ENCODE measurements at regions not wholly inside any gene's neighbourhood (a gene's known extent, or its start where the extent isn't known, plus 50 kb on each side); places are given as distances from the start of the nearest gene placed in this dataset.
A peak's percentile ranks its signal among the peaks of the same experiment; 100 is the strongest.

DNA sequence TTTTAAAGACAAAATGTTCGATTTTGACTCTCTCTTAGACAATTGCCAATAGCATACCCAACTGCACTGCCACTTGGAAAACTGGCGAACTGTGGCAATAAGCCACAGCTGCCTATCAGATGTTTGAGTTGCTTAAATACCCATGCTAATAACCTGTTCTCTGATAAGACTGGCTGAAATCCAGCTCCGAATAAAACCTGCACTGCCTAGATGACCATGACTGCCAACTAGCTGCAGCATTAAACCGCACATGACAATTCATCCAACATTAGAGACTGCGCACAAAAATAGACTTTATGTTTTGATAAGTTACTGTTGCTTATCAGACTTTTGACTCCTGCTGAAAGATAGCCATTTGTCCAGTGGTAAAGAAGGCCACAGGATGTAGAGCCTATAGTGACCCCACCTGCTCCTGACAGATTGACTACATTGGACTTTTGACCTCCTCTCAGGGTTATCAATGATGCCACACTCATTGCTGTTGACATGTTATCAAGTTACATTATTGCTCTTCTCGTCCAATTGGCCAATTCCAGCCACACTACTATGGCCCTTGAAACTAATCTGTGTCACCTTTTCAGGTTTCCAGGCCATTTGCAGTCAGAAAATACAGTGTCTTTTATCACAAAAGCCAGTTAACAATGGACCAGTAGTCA is 299.0 kb downstream of the HGF start:
- no peaks in the 10 kb centered on the region for H3K36me3 Mint-ChIP-seq (ENCODE audit: low read depth)
- H3K27me3 Mint-ChIP-seq, result no peaks in the 10 kb centered on the region
- TF ChIP-seq, protein P1, sequence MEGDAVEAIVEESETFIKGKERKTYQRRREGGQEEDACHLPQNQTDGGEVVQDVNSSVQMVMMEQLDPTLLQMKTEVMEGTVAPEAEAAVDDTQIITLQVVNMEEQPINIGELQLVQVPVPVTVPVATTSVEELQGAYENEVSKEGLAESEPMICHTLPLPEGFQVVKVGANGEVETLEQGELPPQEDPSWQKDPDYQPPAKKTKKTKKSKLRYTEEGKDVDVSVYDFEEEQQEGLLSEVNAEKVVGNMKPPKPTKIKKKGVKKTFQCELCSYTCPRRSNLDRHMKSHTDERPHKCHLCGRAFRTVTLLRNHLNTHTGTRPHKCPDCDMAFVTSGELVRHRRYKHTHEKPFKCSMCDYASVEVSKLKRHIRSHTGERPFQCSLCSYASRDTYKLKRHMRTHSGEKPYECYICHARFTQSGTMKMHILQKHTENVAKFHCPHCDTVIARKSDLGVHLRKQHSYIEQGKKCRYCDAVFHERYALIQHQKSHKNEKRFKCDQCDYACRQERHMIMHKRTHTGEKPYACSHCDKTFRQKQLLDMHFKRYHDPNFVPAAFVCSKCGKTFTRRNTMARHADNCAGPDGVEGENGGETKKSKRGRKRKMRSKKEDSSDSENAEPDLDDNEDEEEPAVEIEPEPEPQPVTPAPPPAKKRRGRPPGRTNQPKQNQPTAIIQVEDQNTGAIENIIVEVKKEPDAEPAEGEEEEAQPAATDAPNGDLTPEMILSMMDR (IDR thresholded peaks at IDR 0.05), result no peak
- H3K9me3 ChIP-seq (ENCODE audit: control insufficient read depth in 1 of 2, insufficient read depth in 1 of 2, low read length in 2 of 2), result no peaks in the 10 kb centered on the region
- no peak overlapping the region for H3K27ac Mint-ChIP-seq
- no peaks in the 10 kb centered on the region for H3K4me1 Mint-ChIP-seq (ENCODE audit: low read depth)
- ChIA-PET CTCF (no interaction called here), POLR2A (no interaction called here)
- no peak overlapping the region for H3K4me3 ChIP-seq (ENCODE audit: low read length)
- H3K4me1 ChIP-seq (ENCODE audit: insufficient read depth, low read length), result no peaks in the 10 kb centered on the region
- no peak overlapping the region for H3K4me3 Mint-ChIP-seq
- no peak for ATAC-seq (ENCODE audit: poor library complexity)
- no peak for DNase-seq
- no peaks in the 10 kb centered on the region for H3K27me3 ChIP-seq (ENCODE audit: control insufficient read depth in 1 of 2, insufficient read depth in 2 of 2, low read length in 2 of 2)
- H3K27ac ChIP-seq (ENCODE audit: low read depth in 1 of 2, low read length in 2 of 2), result no peak overlapping the region
- no peaks in the 10 kb centered on the region for H3K9me3 Mint-ChIP-seq
- intact Hi-C loops (cut with DNase I, micrococcal nuclease), result no loop called here
- no peaks in the 10 kb centered on the region for H3K36me3 ChIP-seq (ENCODE audit: insufficient read depth, low read length)

DNA sequence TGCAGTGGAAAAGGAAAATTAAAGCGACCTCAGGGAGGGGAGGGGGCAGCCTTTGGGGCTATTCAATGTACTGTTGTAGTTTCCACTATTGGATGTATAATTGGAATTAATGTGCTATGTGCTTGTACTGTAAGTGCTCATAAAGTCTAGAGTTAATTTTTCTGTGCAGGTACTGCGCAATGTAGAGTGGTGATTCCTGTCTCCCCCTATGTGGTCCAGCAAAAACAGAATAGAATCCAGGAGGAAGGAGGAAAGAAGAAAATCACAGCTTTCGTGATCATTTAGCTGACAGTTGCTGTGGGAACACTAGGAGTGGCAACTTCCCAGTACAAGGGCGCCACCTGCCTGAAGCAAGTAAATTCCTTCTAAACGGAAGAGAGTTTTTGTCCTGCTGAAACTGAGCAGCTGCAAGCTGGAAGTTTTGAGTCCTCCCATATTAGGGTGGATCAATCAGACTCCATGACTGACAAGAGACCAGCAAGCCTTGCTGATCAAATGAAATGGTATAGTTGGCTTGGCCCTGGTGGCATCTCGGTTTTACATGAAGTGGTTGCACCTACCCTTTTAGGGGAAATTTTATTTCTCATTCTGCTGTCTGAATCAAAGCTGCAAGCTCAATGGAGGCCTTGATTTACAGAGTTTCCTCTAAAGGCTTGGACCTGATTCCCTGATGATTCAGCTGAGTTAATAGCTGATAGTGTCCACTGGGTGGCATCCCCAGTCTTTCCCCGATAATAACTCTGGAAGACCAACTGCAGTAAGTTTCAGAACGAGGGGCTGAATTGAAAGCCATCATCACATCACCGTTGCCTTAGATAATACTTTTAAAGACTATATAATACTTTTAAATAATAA is 299.8 kb downstream of the HGF start:
- no peak overlapping the region for H3K4me3 Mint-ChIP-seq
- no peaks in the 10 kb centered on the region for H3K9me3 Mint-ChIP-seq
- DNase-seq (peak in 2 of 14 experiments; percentile 16 to 23), ATAC-seq (ENCODE audit: poor library complexity) (no peak)
- Histone ChIP-seq H3K27ac (ENCODE audit: low read depth in 1 of 2, low read length in 2 of 2) (no peak overlapping the region), H3K4me1 (ENCODE audit: insufficient read depth, low read length) (no peaks in the 10 kb centered on the region), H3K36me3 (ENCODE audit: insufficient read depth, low read length) (no peaks in the 10 kb centered on the region), H3K4me3 (ENCODE audit: low read length) (no peak overlapping the region), H3K9me3 (ENCODE audit: control insufficient read depth in 1 of 2, insufficient read depth in 1 of 2, low read length in 2 of 2) (no peaks in the 10 kb centered on the region), H3K27me3 (ENCODE audit: control insufficient read depth in 1 of 2, insufficient read depth in 2 of 2, low read length in 2 of 2) (no peaks in the 10 kb centered on the region)
- H3K27me3 Mint-ChIP-seq, result no peaks in the 10 kb centered on the region
- TF ChIP-seq, protein P1 (IDR thresholded peaks at IDR 0.05), result no peak
- ChIA-PET POLR2A (no interaction called here), CTCF (no interaction called here)
- H3K27ac Mint-ChIP-seq, result no peak overlapping the region
- H3K36me3 Mint-ChIP-seq (ENCODE audit: low read depth), result no peaks in the 10 kb centered on the region
- intact Hi-C loops (cut with DNase I, micrococcal nuclease), result no loop called here
- no peaks in the 10 kb centered on the region for H3K4me1 Mint-ChIP-seq (ENCODE audit: low read depth)

DNA sequence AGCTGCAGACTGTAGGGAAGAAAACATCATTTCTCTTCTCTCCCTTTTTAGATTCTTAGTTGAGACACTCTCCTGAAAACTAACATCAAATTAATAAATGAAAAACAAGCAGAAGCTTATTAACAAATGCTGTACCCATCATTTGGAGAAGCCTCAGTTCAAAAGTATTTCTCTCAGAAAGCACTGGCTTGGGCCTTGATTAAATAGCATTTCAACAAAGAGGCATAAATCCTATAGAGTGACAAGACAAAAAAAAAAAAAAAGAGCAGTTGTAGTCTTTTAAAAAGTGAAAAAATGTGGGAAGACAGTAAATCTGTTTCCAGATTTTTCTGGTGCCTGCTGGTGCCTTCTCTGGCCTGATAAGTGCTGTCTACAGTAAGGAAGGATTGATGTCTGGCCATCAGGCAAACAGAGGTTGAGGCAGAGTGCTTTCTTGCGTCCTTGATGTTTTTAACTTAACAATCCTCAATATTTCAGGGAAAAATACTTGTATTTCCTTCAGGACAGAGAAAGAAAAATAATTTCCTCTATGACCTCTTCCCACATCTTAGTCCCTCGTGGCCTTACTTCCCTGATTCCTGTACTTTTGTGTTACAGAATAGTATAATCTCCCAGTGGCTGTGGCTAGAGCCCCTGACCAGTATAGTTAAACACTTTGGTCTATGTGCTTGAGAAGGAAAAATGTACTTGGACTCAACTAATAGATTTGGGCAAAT is 300.5 kb downstream of the HGF start:
- no peak overlapping the region for H3K27ac Mint-ChIP-seq
- H3K9me3 Mint-ChIP-seq, result no peaks in the 10 kb centered on the region
- H3K9me3 ChIP-seq (ENCODE audit: control insufficient read depth in 1 of 2, insufficient read depth in 1 of 2, low read length in 2 of 2), result no peaks in the 10 kb centered on the region
- CTCF ChIA-PET, result no interaction called here
- H3K36me3 Mint-ChIP-seq (ENCODE audit: low read depth), result no peaks in the 10 kb centered on the region
- TF ChIP-seq, protein P1 (IDR thresholded peaks at IDR 0.05), result no peak
- intact Hi-C loops (cut with DNase I, micrococcal nuclease), result no loop called here
- H3K4me1 ChIP-seq (ENCODE audit: insufficient read depth, low read length), result no peaks in the 10 kb centered on the region
- POLR2A ChIA-PET, result no interaction called here
- no peak overlapping the region for H3K4me3 Mint-ChIP-seq
- no peaks in the 10 kb centered on the region for H3K27me3 Mint-ChIP-seq
- no peaks in the 10 kb centered on the region for H3K36me3 ChIP-seq (ENCODE audit: insufficient read depth, low read length)
- no peak overlapping the region for H3K4me3 ChIP-seq (ENCODE audit: low read length)
- no peak overlapping the region for H3K27ac ChIP-seq (ENCODE audit: low read depth in 1 of 2, low read length in 2 of 2)
- DNase-seq, result no peak
- no peaks in the 10 kb centered on the region for H3K27me3 ChIP-seq (ENCODE audit: control insufficient read depth in 1 of 2, insufficient read depth in 2 of 2, low read length in 2 of 2)
- no peaks in the 10 kb centered on the region for H3K4me1 Mint-ChIP-seq (ENCODE audit: low read depth)
- ATAC-seq (ENCODE audit: poor library complexity), result no peak
